Smooth muscle cell (in vitro differentiated cells): ENCODE measurements at regions not wholly inside any gene's neighbourhood (a gene's known extent, or its start where the extent isn't known, plus 50 kb on each side); places are given as distances from the start of the nearest gene placed in this dataset.

ENCODE experiments used
- DNase-seq: peaks from one replicate; lab custom pipeline; 2025; ENCODE audit not compliant: unreplicated experiment; lab: John Stamatoyannopoulos, UW
- H2AFZ ChIP-seq: fragments of 200-600 bp; sonication (generic); 2 replicates; pipeline ENCODE4 v1.6.0; 2016; ENCODE audit warnings: antibody characterized with exemption, low read depth, mild to moderate bottlenecking
- H3F3A ChIP-seq: fragments of 200-600 bp; sonication (generic); 2 replicates; pipeline ENCODE4 v1.6.0; 2017; ENCODE audit warnings: antibody characterized with exemption, low read depth
- H3K27ac ChIP-seq: fragments of 200-600 bp; sonication (generic); 2 replicates; pipeline ENCODE4 v1.5.1; 2016; ENCODE audit warnings: low read depth, mild to moderate bottlenecking
- H3K27me3 ChIP-seq: fragments of 200-600 bp; sonication (generic); 2 replicates; pipeline ENCODE4 v1.6.1; 2016; ENCODE audit warnings: low read depth, mild to moderate bottlenecking
- H3K36me3 ChIP-seq: fragments of 200-600 bp; sonication (generic); 2 replicates; pipeline ENCODE4 v1.5.1; 2016; ENCODE audit warnings: low read depth
- H3K4me1 ChIP-seq: fragments of 200-600 bp; sonication (generic); 2 replicates; pipeline ENCODE4 v1.5.1; 2016; ENCODE audit warnings: low read depth
- H3K4me2 ChIP-seq: fragments of 200-600 bp; sonication (generic); 2 replicates; pipeline ENCODE4 v1.6.0; 2016; ENCODE audit warnings: mild to moderate bottlenecking
- H3K4me3 ChIP-seq: fragments of 200-600 bp; sonication (generic); 2 replicates; pipeline ENCODE4 v1.5.1; 2016; ENCODE audit warnings: mild to moderate bottlenecking
- H3K79me2 ChIP-seq: fragments of 200-600 bp; sonication (generic); 2 replicates; pipeline ENCODE4 v1.6.0; 2016; ENCODE audit warnings: low read depth, mild to moderate bottlenecking
- H3K9ac ChIP-seq: fragments of 200-600 bp; sonication (generic); 2 replicates; pipeline ENCODE4 v1.6.0; 2016; ENCODE audit warnings: low read depth
- H3K9me3 ChIP-seq: fragments of 200-600 bp; sonication (generic); replicated peaks from 2 replicates; pipeline ENCODE4 v1.5.1; 2016; ENCODE audit warnings: low read depth
- H4K20me1 ChIP-seq: fragments of 200-600 bp; sonication (generic); 2 replicates; pipeline ENCODE4 v1.6.0; 2016; ENCODE audit warnings: low read depth
- WGBS: methylation state at CpG from one replicate; pipeline ENCODE4 v1.1.7; 2016; ENCODE audit warnings: low lambda C conversion rate; 5-methylcytosine and 5-hydroxymethylcytosine counted together
- TF ChIP-seq, protein P1 (sequence below): fragments of 200-600 bp; sonication (generic); IDR thresholded peaks from 2 replicates; pipeline ENCODE4 v1.5.1; 2017; ENCODE audit warnings: borderline replicate concordance, mild to moderate bottlenecking, antibody characterized with exemption; ENCODE audit not compliant: insufficient read depth, poor library complexity, severe bottlenecking

DNA sequence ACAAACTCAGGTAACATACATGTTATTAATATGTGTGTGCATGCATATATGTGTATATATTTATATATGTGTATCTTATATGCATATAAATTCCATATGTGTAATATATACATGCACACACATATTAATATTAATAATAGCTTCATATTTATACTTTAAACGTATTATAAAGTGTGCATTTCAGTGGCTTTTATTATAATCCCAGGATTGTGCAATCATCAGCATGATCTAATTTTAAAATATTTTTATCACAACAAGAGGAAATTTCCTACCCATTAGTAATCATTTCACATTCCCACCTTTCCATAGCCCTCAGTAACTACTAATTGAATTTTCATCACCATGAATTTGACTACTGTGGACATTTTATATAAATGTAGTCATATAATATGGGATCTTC lies 2211.9 kb upstream of the TENM3 start:
- no peak overlapping the region for H3K4me2 ChIP-seq
- 64% methylated on average over 1 of the region's 1 CpG for WGBS
- H3K9ac ChIP-seq: no peak overlapping the region
- no peaks in the 10 kb centered on the region for H3K4me1 ChIP-seq
- H3K27me3 ChIP-seq: no peaks in the 10 kb centered on the region
- no peaks in the 10 kb centered on the region for H4K20me1 ChIP-seq
- no peaks in the 10 kb centered on the region for H3K9me3 ChIP-seq
- no peaks in the 10 kb centered on the region for H3F3A ChIP-seq
- no peak overlapping the region for H3K27ac ChIP-seq
- no peaks in the 10 kb centered on the region for H3K36me3 ChIP-seq
- no peak overlapping the region for H2AFZ ChIP-seq
- TF ChIP-seq, protein P1, sequence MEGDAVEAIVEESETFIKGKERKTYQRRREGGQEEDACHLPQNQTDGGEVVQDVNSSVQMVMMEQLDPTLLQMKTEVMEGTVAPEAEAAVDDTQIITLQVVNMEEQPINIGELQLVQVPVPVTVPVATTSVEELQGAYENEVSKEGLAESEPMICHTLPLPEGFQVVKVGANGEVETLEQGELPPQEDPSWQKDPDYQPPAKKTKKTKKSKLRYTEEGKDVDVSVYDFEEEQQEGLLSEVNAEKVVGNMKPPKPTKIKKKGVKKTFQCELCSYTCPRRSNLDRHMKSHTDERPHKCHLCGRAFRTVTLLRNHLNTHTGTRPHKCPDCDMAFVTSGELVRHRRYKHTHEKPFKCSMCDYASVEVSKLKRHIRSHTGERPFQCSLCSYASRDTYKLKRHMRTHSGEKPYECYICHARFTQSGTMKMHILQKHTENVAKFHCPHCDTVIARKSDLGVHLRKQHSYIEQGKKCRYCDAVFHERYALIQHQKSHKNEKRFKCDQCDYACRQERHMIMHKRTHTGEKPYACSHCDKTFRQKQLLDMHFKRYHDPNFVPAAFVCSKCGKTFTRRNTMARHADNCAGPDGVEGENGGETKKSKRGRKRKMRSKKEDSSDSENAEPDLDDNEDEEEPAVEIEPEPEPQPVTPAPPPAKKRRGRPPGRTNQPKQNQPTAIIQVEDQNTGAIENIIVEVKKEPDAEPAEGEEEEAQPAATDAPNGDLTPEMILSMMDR: no peak
- no peak overlapping the region for H3K4me3 ChIP-seq
- DNase-seq: no peak
- H3K79me2 ChIP-seq: no peaks in the 10 kb centered on the region

DNA sequence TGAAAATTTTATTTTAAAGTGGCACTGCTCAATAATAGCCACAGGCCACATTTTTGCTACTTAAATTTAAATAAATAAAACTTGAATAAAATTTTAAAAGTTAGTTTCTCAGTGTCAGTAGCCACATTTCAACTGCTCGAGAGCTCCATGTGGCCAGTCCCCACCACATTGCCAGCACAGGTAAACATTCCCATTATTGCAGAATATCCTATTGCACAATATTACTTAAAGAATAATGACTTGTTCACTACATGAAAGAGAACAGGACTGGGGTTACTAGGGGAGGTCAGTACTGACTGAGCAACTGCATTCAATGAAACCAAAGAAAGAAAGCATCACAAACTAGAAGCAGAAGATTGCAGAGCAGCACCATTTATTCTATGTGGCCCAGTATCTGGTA lies 2201.6 kb upstream of the TENM3 start:
- H3K27ac ChIP-seq: no peak overlapping the region
- H3K9ac ChIP-seq: no peak overlapping the region
- H3K27me3 ChIP-seq: no peaks in the 10 kb centered on the region
- no peaks in the 10 kb centered on the region for H4K20me1 ChIP-seq
- 88% methylated on average over 1 of the region's 1 CpG for WGBS
- no peaks in the 10 kb centered on the region for H3K36me3 ChIP-seq
- H3K4me1 ChIP-seq: no peaks in the 10 kb centered on the region
- no peak for DNase-seq
- no peaks in the 10 kb centered on the region for H3K79me2 ChIP-seq
- no peak overlapping the region for H2AFZ ChIP-seq
- H3K4me2 ChIP-seq: no peak overlapping the region
- no peaks in the 10 kb centered on the region for H3F3A ChIP-seq
- TF ChIP-seq, protein P1: no peak
- no peak overlapping the region for H3K4me3 ChIP-seq
- H3K9me3 ChIP-seq: no peaks in the 10 kb centered on the region

DNA sequence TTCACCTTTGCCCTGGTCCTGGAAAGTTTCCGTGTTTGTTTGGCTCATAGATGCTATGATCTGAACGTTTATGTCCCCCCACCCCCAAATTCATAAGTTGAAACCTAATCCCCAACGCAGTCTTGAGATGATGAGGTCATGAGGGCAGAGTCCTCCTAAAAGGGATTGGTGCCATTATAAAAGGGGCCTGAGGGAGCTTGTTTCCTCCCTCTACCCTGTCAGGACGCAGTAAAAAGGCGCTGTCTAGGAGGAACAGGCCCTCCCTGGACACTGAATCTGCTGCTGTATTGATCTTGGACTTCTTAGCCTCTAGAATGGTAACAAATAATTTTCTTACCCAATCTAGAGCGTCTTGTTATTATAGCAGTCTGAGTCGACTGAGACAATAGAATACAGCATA lies 2190.6 kb upstream of the TENM3 start:
- TF ChIP-seq, protein P1: no peak
- H3K4me1 ChIP-seq: peaks cover 4% of the 10 kb centered on the region
- H3K9ac ChIP-seq: no peak overlapping the region
- no peak for DNase-seq
- no peaks in the 10 kb centered on the region for H3K36me3 ChIP-seq
- WGBS: 70% methylated on average over 7 of the region's 7 CpGs
- H3K4me3 ChIP-seq: no peak overlapping the region
- H3K27ac ChIP-seq: no peak overlapping the region
- no peaks in the 10 kb centered on the region for H3F3A ChIP-seq
- no peak overlapping the region for H2AFZ ChIP-seq
- no peaks in the 10 kb centered on the region for H3K79me2 ChIP-seq
- no peak overlapping the region for H3K4me2 ChIP-seq
- peaks cover 41% of the 10 kb centered on the region for H3K27me3 ChIP-seq
- no peaks in the 10 kb centered on the region for H3K9me3 ChIP-seq
- no peaks in the 10 kb centered on the region for H4K20me1 ChIP-seq

DNA sequence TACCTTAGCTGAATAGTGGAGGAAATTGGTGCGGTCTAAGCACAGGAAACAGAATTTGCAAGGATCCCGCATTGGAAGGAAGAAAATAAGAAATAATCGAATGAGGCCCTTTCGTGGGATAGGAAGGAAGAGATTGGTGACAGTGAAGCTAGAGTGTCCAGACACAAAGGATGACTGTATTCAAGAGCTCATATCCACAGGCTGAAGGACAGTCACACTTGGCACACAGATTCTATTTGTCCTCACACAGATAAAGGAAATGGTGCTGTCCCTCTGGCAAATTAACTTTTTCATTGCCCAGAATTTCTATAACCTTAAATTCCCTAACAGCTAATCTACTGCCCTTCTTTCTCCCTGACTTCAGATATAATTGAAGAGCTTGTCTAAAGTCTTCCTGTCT lies 2188.9 kb upstream of the TENM3 start:
- Histone ChIP-seq H3K36me3 (no peaks in the 10 kb centered on the region), H3K27ac (no peak overlapping the region), H4K20me1 (no peaks in the 10 kb centered on the region), H3K9ac (no peak overlapping the region), H2AFZ (no peak overlapping the region), H3K9me3 (no peaks in the 10 kb centered on the region), H3F3A (no peaks in the 10 kb centered on the region), H3K4me1 (peaks cover 8% of the 10 kb centered on the region), H3K27me3 (peaks cover 56% of the 10 kb centered on the region), H3K4me2 (no peak overlapping the region), H3K79me2 (no peaks in the 10 kb centered on the region), H3K4me3 (no peak overlapping the region)
- WGBS: 94% methylated on average over 4 of the region's 4 CpGs
- TF ChIP-seq, protein P1: no peak
- DNase-seq: no peak
